ENCODE measurements at regions not wholly inside any gene's neighbourhood (a gene's known extent, or its start where the extent isn't known, plus 50 kb on each side); places are given as distances from the start of the nearest gene placed in this dataset.

DNA sequence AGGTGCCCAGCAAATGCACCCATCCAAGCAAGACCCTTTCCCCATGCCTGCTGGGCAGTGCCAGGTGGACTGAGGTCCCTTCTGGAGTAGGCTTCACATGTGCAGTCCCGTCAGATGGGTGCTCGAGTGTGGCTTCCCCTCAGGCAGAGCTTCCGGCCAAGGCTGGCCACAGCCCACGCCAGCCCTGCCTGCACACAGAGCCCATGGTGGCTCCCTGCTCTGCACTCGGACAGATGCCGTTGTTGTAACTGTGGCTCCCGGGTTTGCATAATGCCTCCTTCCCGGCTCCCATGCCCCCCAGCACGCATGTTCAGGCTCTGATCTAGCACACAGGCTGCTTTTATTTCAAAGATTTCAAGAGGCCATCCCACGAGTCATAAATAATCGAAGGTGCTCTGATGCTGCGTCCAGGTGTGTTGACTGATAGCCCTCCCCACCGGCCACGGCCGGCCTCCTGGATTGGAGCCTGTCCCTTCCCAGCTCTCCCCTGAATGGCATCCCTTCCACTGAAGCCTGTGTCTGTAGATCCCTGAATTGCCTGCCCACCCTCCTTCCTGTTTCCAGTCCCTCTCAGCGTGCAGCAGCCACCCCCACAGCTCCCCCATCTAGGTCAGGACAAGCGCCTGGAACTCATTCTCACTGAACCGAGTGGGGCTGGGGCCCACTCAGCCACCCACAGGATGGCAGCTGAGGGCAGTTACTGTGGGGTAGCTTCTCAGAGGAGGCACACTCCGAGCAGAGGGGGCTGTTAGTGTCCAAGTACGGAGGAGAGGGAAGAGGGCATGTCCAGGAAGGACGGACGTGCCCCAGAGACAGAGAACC lies 100.0 kb upstream of the LINGO1 start:
- no peak for DNase-seq (ENCODE audit: low spot score)

DNA sequence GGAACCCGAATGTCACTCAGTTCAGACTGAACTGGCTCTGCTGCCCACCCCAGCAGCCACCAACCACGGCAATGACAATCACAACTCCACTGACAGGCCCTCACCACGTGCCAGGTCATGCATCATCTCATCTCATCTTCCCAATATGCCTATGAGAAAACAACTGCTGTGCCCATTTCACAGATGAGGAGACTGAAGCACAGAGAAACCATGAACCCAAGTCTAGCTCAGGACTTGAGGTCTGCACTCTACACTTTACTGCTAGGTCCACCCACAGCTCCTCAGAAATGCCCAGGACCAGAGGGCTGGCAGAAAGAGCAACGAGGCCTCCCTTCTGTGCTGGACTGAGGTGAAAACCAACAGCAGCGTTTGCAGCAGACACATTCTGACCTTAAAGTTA lies 99.2 kb upstream of the LINGO1 start:
- no peak for DNase-seq (ENCODE audit: low spot score)

DNA sequence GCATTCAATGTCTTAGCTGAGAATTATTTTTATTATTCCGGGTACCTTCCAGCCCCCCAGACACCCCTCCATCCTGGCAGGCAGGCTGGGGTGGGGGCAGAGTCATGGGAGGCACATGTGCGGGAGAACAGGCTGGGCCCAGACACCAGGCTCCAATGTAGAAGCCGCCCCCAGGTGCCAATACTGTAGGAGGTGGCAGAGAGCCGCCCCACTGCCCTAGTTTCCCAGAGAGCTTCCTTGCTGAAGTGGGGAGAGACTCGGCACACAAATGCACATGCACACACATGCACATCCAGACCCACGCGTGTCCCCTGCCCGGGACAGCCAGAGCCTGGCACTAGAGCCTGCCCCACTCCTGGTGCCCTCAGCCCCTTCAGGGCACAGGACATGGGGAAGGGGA lies 98.4 kb upstream of the LINGO1 start:
- no peak for DNase-seq (ENCODE audit: low spot score)

DNA sequence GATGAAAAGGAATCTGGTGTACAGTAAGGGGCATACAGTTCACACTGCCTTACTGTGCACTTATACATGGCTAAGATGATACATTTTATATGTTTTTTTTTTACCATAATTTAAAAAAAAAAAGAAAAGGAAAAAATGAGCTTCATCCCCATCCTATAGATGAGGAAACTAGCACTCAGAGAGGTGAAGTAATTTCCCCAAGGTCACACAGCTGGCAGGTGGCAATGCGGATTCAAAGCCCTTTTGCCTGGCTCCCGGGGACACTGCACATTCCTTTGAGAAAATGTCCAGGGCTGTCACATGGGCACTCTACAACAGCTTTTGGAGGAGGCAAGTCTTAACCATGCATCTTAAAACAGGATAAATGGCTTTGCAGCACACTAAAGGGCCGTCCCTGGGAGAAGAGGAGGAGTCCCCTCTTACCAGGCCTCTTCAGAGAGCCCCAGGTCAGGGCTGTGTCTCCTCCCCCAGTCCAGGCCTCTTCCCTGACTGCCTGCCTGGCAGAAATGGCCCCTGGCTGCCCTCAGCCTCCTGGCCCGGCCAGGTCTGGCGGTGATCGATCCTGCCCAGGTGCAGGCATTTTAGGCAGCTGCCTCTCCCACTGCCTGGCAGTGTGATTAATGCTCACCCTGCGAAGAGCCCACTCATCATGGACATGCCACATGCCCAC lies 95.1 kb upstream of the LINGO1 start:
- DNase-seq (ENCODE audit: low spot score): no peak

DNA sequence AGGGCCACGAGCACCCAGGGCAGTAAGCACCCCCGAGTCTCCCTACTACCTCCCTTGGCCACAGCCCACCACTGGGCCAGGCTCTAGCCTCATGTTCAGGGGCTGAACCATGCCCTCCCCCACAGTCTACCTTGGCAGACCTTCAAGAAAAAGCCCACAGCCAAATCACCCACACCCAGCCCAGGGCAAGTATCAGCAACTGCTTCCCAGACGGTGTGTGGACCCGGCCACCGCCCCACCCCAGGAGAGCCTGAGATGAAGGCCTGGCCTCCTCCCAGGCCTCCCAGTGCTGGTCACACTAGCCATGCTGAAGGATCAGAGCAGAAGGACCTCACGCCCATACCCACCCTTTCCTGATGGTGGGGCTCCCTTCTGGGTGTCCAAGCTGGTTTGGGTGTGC lies 92.0 kb upstream of the LINGO1 start:
- no peak for DNase-seq (ENCODE audit: low spot score)

DNA sequence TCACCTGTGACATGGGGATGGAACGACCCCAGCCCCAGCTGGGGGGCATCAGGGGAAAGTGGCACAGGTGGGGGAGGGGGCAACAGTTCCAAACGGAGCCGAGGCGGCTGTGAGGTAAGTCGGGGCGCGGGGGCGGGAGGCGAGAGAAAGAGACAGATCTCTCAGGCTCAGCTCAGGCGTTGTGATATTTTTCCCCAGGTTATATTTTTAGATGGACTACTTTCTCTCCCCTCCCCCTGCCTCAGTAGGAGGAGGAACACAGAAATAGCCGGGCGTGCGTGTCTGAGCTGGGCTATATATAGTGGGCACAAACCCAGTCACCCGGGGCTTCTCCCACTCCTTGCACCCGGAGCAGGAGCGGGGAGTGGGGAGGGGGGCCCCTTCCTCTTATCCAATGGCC lies 91.0 kb upstream of the LINGO1 start:
- DNase-seq (ENCODE audit: low spot score): no peak

DNA sequence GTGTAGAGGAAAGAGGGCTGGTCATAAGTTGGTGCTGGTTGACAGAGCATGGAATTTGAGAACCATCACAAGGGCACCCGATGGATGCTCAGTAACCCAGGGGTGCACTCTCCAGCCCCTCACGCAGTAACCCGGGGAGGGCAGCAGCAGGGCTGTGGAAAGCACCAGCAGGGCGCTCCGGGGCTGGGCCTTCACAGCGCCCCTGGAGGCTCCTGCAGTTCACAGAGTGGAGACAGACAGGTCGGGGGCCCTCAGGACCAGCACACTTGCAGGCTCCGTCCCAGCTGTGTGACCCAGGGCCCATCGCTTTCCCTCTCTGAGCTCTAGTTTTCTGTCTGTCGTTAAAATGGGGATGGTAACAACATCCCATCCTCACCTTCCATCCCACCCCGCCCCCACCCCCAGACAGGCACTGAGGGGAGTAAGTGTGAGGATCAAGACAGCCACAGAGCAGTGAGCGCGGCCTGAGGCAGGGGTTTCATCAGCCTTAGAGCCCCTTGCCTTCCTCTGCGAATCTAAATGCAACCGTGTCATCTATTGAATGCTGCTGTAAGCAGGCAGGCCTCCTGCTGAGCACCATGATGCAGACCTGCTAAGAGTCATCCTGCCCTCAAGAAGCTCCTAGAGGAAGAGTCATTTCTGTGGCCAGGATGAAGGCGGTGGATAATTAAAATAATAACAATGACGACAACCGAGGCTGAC lies 90.2 kb upstream of the LINGO1 start:
- no peak for DNase-seq (ENCODE audit: low spot score)

DNA sequence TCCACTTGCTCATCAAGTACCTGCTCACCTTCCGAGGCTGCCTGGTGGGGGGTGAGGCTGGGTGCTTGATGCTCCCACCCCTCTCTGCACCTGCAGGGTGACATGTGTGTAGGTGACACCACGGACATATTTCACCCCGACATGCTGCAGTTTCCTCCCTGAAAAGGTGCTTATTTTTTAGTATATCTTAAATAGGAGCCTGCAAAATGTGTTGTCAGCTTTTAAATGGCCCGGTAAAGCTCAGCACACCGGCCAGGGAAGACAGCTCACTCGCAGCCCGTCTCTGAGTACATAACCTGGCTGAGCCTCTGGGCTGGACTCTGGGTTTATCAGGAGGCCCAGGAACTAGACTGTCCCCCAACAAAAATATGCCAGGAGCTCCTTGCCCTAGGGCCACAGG lies 89.3 kb upstream of the LINGO1 start:
- DNase-seq (ENCODE audit: low spot score): no peak

DNA sequence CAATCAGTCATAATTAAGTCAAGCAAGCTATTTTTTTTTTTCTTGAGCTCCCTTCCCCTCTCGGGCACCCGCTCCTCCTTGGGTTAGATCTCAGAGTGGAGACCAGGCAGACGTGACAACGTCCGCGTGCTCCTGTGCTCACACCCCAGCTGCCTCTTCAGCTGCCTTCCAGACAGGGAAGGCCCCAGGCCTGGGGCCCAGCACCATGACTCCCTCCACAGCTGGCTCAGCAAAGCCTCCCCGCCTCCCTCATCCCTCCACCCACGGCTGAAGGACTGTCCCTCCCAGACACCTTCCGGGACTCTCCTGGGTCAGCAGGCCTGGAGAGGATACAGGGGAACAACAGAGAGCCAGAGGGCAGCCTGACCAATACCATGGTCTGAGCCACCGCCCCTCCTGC lies 87.9 kb upstream of the LINGO1 start:
- no peak for DNase-seq (ENCODE audit: low spot score)

DNA sequence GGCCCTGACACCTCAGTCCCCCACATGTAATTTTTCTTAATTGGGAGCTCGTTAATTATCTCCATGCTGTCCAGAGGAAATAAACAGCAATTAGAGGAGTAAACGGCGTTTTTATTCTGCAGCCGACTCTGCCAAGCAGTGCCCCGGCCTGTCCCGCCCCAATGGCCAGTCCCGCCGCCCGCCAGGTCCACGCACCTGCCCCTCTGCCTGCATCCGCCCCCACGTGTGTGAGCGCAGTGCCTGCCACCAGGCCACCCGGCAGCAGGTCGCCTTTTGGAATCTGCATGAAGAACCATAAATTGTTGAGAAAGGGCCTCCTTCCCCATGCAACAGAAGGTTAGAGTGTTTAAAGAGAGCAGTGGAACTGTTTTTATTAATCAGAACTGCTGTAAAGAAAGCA lies 87.5 kb upstream of the LINGO1 start:
- DNase-seq (ENCODE audit: low spot score): no peak

DNA sequence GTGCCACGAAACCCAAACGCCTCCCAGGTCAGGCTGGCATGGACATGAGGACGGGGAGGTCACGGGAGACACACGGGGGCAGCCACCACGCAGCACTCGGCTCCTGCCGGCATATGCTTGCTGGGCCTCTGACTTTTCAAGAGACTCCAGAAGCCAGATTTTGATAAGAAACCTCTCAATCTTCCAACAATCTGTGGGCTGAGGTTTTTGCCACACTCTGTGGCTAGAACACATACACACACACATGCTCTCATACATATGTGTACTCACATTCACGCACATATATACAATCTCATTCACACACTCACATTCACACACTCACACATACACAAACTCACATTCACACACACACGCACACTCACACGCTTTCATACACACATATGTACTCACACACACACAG lies 86.7 kb upstream of the LINGO1 start:
- no peak for DNase-seq (ENCODE audit: low spot score)

DNA sequence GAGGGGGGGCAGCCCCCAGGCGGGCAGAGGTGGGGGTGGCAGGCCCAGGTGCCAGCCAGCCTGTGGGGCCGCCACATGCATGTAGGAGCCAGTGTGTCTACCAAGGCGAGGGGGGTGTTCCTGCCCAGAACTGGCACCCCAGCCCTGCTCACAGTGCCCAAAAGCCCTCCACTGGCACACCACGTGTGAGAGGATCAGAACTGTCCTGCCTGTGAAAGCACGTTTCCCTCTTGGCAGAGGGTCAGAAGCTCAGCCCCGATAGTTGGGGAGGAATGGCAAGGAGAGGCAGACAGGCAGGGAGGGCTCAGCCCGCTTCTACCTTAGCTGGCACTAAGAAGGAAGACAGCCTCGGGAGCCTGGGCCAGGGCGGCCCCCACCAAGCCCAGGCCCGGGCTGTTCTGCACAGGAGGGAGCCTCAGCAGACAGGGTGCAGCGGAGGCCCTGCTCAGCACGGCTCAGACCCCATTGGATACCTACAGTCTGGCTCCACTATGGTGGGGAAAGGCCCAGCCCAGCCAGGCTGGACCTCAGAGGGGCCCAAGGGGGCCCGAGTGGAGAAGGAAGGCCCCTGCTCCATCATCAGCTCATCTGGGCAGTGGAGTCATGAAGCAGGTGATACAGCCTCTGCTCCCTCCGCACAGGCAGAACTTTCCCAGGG lies 84.8 kb upstream of the LINGO1 start:
- no peak for DNase-seq (ENCODE audit: low spot score)

DNA sequence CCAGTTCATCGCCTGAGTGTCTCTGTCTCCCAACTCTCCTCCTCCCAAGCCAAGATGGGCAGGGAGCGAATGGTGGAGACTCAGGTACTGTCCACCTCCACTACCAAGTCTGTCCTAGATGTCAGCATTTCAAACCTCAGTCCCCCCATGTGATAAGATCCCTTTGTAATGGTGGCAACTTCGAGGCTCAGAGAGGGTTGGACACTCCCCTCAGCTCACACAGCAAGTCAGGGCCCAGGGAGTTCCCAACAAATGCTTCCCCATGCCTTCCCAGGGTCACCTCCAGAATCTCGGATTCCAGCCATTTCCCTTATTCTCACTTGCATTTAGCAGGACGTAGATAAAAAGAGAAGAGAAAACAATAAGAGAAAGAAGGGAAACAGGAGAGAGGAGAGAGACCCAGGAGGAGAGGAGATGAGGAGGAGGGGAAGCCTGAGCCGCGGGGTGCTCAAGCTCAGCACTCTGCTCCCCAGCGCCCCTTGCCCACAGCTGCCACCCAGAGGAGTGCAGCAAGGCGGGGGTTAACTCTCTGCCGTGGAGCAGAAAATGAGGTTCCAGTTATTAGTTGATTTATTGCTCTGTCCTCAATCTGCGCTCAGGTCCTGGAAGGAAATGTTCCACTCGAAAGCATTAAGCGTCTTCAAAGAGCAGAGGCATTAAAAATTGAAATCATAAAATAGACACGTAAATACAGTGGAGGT lies 84.1 kb upstream of the LINGO1 start:
- no peak for DNase-seq (ENCODE audit: low spot score)

DNA sequence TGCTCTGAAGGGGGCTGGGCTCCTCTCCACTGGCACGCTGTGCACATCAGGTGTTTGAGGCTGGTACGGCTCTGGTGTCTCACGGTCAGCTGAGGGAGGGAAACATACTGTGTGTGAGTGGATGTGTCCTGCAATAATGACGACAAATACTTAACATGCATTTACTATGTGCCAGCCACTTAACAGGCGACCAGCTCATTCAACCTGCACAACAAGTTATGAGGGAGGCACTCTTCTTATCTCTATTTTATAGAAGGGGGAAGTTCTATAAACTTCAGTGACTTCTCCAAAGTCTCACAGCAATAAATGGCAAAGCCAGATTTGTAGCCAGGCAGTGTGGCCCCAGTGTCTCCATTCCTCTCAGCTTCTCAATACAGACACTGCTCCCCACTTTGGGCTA lies 83.1 kb upstream of the LINGO1 start:
- DNase-seq (ENCODE audit: low spot score): no peak

DNA sequence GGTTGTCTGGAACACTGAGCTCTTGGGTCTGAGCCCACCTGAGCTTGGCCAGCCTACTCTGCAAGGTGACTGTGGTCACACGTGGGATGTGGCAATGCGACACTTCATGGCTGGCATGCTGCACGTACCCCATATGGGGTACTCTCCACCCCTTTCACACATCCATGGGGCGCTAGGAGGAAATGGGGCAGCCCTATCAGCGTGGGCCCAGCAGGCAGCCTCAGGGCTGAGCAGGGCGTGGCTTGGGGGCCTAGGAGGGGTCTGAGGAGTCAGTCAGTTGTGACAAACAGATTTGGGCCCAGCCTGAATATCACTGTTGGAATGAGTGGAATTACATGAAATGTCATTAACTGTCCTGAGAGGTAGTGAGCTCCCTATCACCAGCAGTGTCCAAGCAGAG lies 82.3 kb upstream of the LINGO1 start:
- DNase-seq (ENCODE audit: low spot score): no peak

DNA sequence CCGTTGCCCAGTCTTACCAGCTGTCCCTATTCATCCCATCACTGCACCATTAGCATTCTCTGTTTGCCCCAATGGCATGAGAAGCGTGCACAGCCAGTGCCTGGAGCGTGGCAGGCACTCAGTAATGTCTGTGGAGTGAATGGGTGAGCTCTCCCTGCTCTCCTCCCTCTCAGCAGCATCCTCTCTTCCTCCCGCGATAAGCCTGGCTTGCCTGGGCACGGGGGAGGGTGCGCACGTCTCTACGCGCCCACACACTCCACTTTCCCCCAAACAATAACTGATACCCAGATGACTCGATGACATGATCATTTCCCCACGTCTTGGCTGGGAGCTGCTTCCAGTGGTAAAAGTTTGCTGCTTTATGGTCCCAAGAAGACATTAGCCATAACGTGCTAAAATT lies 81.8 kb upstream of the LINGO1 start:
- no peak for DNase-seq (ENCODE audit: low spot score)

DNA sequence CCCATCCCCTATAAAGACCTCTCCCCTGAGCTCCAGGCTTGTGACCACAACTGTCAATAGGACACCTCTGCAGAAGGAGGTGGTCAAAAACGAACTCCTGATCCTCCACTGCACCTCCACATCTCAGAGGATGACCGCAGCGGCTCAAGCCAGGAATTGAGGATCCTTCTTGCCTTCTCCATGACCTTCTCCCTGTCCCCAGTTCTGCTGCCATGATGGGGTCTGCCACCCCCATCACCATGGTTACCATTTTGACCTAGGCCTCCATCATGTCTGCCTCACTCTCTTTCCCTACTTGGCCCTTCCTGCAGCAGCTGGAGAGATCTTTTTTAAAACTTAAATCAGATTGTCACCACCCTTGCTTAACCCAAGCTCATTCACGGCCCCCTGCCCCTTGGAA lies 81.3 kb upstream of the LINGO1 start:
- no peak for DNase-seq (ENCODE audit: low spot score)

DNA sequence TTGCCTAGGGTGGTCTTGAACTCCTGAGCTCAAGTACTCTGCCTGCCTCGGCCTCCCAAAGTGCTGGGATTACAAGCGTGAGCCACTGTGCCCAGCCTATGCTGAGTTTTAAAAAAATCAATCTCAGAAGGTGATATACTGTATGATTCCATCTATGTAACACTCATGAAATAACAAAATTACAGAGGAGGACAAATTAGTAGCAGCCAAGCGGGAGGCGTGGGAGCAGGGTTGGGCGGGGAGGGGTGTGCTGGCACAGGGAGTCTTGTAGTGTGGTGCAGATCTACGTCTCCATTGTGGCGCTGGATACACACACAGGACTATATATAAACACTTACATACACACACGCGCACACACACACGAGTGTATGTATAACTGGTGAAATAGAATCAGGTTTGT lies 80.6 kb upstream of the LINGO1 start:
- no peak for DNase-seq (ENCODE audit: low spot score)

DNA sequence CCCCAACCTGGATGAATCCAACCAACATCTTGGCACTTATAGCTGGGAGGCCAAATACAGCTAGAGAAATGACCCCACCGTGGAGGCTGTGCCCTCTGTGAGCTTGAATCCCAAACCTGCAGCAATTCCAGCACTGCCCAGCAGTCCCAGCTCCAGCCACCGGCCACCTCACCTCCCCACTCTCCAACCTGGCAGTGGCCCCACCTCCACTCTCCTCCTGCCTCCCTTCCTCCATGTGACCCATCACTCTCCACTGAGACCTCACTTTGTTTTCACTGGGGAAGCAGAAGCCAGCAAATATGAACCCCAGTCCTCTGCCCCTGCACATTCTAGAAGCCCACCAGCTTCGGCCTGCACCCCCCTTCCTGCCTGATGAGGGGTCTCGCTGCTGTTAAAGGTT lies 79.7 kb upstream of the LINGO1 start:
- DNase-seq (ENCODE audit: low spot score): no peak

DNA sequence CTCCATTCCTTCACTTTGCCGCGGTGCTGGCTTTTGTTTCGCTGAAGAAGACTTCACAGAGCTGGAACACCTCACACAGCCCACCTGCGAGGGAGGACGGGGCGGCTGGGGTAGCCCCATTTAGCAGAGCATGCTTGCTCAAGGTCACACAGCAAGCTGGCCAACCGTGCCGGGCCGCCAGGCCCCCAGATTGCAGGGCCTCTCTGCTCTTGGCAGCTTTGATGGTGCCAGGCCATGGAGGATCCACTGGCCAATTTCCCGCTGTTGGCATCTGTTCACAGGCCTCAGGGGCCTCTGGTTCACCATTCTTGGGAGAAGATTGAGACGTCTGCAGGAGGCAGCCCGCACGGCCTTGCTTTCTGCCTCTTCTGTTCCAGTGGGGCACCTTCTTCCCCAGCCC lies 77.9 kb upstream of the LINGO1 start:
- no peak for DNase-seq (ENCODE audit: low spot score)

DNA sequence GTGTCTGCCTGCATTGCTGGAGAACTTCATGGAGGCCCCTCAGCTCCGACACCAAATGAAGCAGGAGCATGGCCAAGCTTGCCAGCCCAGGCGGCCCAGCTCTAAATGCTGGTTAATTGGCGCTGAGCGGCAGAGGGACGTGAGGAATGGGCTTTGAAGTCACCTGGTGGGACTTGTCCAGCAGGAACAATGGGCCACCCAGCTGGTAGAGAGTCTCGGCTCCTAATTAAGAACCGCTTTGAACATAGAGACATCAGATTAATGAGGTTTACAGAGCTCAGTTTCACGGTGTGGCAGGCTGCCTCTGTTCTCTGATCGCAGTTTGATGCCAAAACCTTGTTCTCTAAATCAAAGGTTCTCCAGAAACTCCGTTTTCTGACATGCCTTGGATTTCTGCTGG lies 77.5 kb upstream of the LINGO1 start:
- no peak for DNase-seq (ENCODE audit: low spot score)
